ENCODE measurements at regions not wholly inside any gene's neighbourhood (a gene's known extent, or its start where the extent isn't known, plus 50 kb on each side); places are given as distances from the start of the nearest gene placed in this dataset.

DNA sequence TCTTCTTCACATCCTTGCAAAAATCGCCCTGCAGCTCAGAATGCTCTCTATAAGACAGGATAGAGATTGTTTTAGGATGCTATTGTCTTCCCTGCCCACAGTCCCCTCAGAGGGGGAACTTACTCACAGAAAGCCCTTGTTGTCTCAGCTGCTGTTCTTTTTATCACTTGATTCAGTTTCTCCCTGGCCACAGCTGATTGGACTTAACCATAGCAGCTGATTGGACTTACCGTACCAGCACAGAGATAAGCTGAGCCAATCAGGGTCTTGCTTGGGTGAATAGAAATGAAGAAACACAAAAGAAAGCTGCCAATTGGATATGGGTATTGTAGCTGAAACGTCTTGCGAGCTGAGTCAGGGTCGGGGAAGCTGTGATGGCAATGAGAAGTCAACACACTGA, 194.2 kb upstream of the MEX3C start:
- no peak overlapping the region for H3K27ac Mint-ChIP-seq
- TF ChIP-seq CTCF (IDR thresholded peaks at IDR 0.05) (no peak), EZH2 (IDR thresholded peaks at IDR 0.05) (no peak), EZH2phosphoT487 (IDR thresholded peaks at IDR 0.05) (no peak)
- Histone ChIP-seq H3K36me3 (no peaks in the 10 kb centered on the region), H3K4me2 (no peak overlapping the region), H2AFZ (replicated peaks) (no peak overlapping the region), H4K20me1 (ENCODE audit: low read depth) (no peaks in the 10 kb centered on the region), H3K4me3 (no peak overlapping the region), H3K27ac (no peak overlapping the region), H3K79me2 (ENCODE audit: low read depth) (no peaks in the 10 kb centered on the region), H3K9ac (no peak overlapping the region), H3K4me1 (peaks cover 5% of the 10 kb centered on the region), H3K27me3 (no peaks in the 10 kb centered on the region), H3F3A (ENCODE audit: low read depth) (no peaks in the 10 kb centered on the region), H3K9me3 (ENCODE audit: low read depth) (no peaks in the 10 kb centered on the region)
- H3K4me3 Mint-ChIP-seq, result no peak overlapping the region
- no peaks in the 10 kb centered on the region for H3K4me1 Mint-ChIP-seq
- H3K36me3 Mint-ChIP-seq, result no peaks in the 10 kb centered on the region
- peaks cover 6% of the 10 kb centered on the region for H3K27me3 Mint-ChIP-seq (ENCODE audit: insufficient read depth, low read depth)
- DNase-seq (ENCODE audit: low spot score), result peak; percentile 20
- H3K9me3 Mint-ChIP-seq, result peaks cover 2% of the 10 kb centered on the region

GRCh38 chr18:51397347-51397962, 200.0 kb upstream of the MEX3C start:
- Mint-ChIP-seq H3K27ac (no peak overlapping the region), H3K4me1 (peaks cover 4% of the 10 kb centered on the region), H3K4me3 (no peak overlapping the region), H3K9me3 (no peaks in the 10 kb centered on the region), H3K27me3 (ENCODE audit: insufficient read depth, low read depth) (peaks cover 6% of the 10 kb centered on the region), H3K36me3 (no peaks in the 10 kb centered on the region)
- Histone ChIP-seq H3K27ac (no peak overlapping the region), H3K9ac (no peak overlapping the region), H3K79me2 (ENCODE audit: low read depth) (no peaks in the 10 kb centered on the region), H3K27me3 (no peaks in the 10 kb centered on the region), H3K4me1 (peaks cover 11% of the 10 kb centered on the region), H2AFZ (replicated peaks) (no peak overlapping the region), H3K9me3 (ENCODE audit: low read depth) (no peaks in the 10 kb centered on the region), H3K36me3 (no peaks in the 10 kb centered on the region), H3K4me2 (no peak overlapping the region), H3K4me3 (no peak overlapping the region), H3F3A (ENCODE audit: low read depth) (no peaks in the 10 kb centered on the region), H4K20me1 (ENCODE audit: low read depth) (no peaks in the 10 kb centered on the region)
- no peak for DNase-seq (ENCODE audit: low spot score)
- TF ChIP-seq EZH2phosphoT487 (IDR thresholded peaks at IDR 0.05) (no peak), CTCF (IDR thresholded peaks at IDR 0.05) (no peak), EZH2 (IDR thresholded peaks at IDR 0.05) (no peak)

DNA sequence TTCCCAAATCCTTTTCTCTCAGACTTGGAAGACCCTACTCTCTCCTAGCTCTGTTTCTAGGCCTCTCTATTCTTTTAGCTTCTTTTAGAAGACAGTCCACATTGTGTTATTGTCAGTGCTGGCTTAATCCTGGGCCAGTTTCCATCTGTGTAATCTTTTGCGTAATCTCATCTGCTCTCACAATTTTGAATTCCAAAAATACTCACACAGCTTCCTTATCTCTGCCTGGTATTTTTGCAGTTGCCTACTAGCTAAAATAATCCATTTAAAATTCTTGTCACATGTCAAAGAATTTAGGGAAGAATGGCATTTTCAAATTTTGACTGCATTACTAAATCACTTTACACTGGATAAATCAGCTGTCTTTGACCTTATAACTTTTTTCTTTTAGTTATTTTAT, 200.6 kb upstream of the MEX3C start:
- H3K4me3 ChIP-seq, result no peak overlapping the region
- peaks cover 4% of the 10 kb centered on the region for H3K27me3 Mint-ChIP-seq (ENCODE audit: insufficient read depth, low read depth)

More for the DNA sequence above, 200.6 kb upstream of the MEX3C start:
- no peak overlapping the region for H3K4me3 Mint-ChIP-seq
- H3K27me3 ChIP-seq, result no peaks in the 10 kb centered on the region
- TF ChIP-seq CTCF (IDR thresholded peaks at IDR 0.05) (no peak), EZH2phosphoT487 (IDR thresholded peaks at IDR 0.05) (no peak), EZH2 (IDR thresholded peaks at IDR 0.05) (no peak)
- H3K4me2 ChIP-seq, result no peak overlapping the region
- H3K27ac Mint-ChIP-seq, result no peak overlapping the region
- no peaks in the 10 kb centered on the region for H3K36me3 Mint-ChIP-seq
- H3K36me3 ChIP-seq, result no peaks in the 10 kb centered on the region
- no peaks in the 10 kb centered on the region for H3F3A ChIP-seq (ENCODE audit: low read depth)
- peaks cover 11% of the 10 kb centered on the region for H3K4me1 ChIP-seq
- H2AFZ ChIP-seq (replicated peaks), result no peak overlapping the region
- H3K4me1 Mint-ChIP-seq, result peaks cover 4% of the 10 kb centered on the region
- no peak overlapping the region for H3K27ac ChIP-seq
- no peak for DNase-seq (ENCODE audit: low spot score)
- no peaks in the 10 kb centered on the region for H3K9me3 Mint-ChIP-seq
- H3K9ac ChIP-seq, result no peak overlapping the region
- H3K9me3 ChIP-seq (ENCODE audit: low read depth), result no peaks in the 10 kb centered on the region
- H4K20me1 ChIP-seq (ENCODE audit: low read depth), result no peaks in the 10 kb centered on the region
- H3K79me2 ChIP-seq (ENCODE audit: low read depth), result no peaks in the 10 kb centered on the region

Measured in neural progenitor cell (in vitro differentiated cells).